ENCODE measurements at regions not wholly inside any gene's neighbourhood (a gene's known extent, or its start where the extent isn't known, plus 50 kb on each side); places are given as distances from the start of the nearest gene placed in this dataset.

DNA sequence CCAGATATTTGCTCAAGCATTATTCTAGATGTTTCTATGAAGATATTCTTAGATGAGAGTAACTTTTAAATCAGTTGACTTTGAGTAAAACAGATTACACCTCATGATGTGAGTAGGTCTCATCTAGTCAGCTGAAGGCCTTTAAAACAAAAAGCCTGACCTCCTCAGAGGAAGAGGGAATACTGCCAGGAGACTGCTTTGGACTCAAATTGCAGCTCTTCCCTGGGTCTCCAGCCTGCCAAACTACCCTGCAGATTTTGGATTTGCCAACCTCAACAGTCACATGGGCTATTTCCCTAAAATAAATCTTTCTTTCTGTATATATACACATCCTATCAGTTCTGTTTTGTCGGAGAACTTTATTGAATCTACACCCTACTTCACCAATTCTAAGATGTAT, 182.5 kb upstream of the TENT5A start:
- no peak overlapping the region for H4K91ac ChIP-seq (replicated peaks; ENCODE audit: insufficient read length, low read length)
- no peak for TF ChIP-seq NRF1 (IDR thresholded peaks at IDR 0.05; ENCODE audit: low read depth, low read length)
- H3K14ac ChIP-seq (ENCODE audit: insufficient read length) = no peak overlapping the region
- H3K27me3 ChIP-seq (replicated peaks in 1 of 4; ENCODE audit: control insufficient read depth in 3 of 4, extremely low read depth in 1 of 4, insufficient read depth in 3 of 4, low read length in 3 of 4) = peaks cover 0 to 1% (median 0%) of the 10 kb centered on the region in 4 experiments; a peak in 1 of 7 replicates
- H3K4me3 ChIP-seq (ENCODE audit: extremely low read depth in 1 of 4, insufficient read depth in 2 of 4, low read depth in 3 of 4, low read length in 4 of 4) = no peak overlapping the region
- no peaks in the 10 kb centered on the region for H4K20me1 ChIP-seq (replicated peaks in 1 of 2; ENCODE audit: control insufficient read depth in 1 of 2, insufficient read depth in 2 of 2, low read length in 2 of 2)
- H3K23me2 ChIP-seq (ENCODE audit: low read depth, low read length) = no peaks in the 10 kb centered on the region
- no peak overlapping the region for H2AFZ ChIP-seq (ENCODE audit: low read length)
- H2BK12ac ChIP-seq (ENCODE audit: low read depth, low read length) = no peak overlapping the region
- no peak overlapping the region for H2BK20ac ChIP-seq (ENCODE audit: low read length)
- ChIA-PET POLR2A (ENCODE audit: partially characterized antibody) (no interaction called here), CTCF (ENCODE audit: partially characterized antibody) (no interaction called here)
- no peak overlapping the region for H3K4ac ChIP-seq (replicated peaks; ENCODE audit: insufficient read length, low read depth, low read length)
- H3K27ac ChIP-seq (ENCODE audit: low read depth, low read length) = no peak overlapping the region
- H2BK120ac ChIP-seq (replicated peaks; ENCODE audit: low read depth, low read length) = no peak overlapping the region
- H2BK5ac ChIP-seq (ENCODE audit: low read depth, low read length) = no peak overlapping the region
- DNase-seq (ENCODE audit: low read depth in 1 of 2, low spot score in 2 of 2) (no peak), FAIRE-seq (no peak)
- no peak overlapping the region for H2BK15ac ChIP-seq (ENCODE audit: low read length)
- no peak overlapping the region for H3K4me2 ChIP-seq (ENCODE audit: insufficient read depth in 1 of 2, low read depth in 2 of 2, low read length in 2 of 2)
- no peak overlapping the region for H4K8ac ChIP-seq (ENCODE audit: extremely low read depth, insufficient read depth, low read length)
- WGBS, 2 experiments (ENCODE audit: extremely low coverage in 1 of 2, insufficient coverage in 1 of 2, insufficient read length in 1 of 2, insufficient replicate concordance in 2 of 2, low coverage in 1 of 2, low lambda C conversion rate in 2 of 2, missing lambda C conversion rate in 1 of 2) = 63% methylated on average over 1 of the region's 1 CpG; no CpG with 5 or more reads in 1 of the 2 experiments
- no peaks in the 10 kb centered on the region for H3K79me2 ChIP-seq (ENCODE audit: control insufficient read depth in 1 of 2, insufficient read depth in 2 of 2, low read length in 2 of 2)
- H3K9ac ChIP-seq (replicated peaks in 1 of 4; ENCODE audit: extremely low read depth in 1 of 4, low read depth in 3 of 4, low read length in 3 of 4) = no peak overlapping the region
- no peaks in the 10 kb centered on the region for H3K79me1 ChIP-seq (ENCODE audit: low read depth, low read length)
- H2AK5ac ChIP-seq (ENCODE audit: low read depth, low read length) = no peak overlapping the region
- H4K5ac ChIP-seq (ENCODE audit: insufficient read length, low read depth, low read length) = no peak overlapping the region
- H3K4me1 ChIP-seq (replicated peaks in 1 of 4; ENCODE audit: control insufficient read depth in 3 of 4, insufficient read depth in 4 of 4, low read length in 3 of 4) = no peaks in the 10 kb centered on the region
- H3K56ac ChIP-seq (replicated peaks; ENCODE audit: insufficient read length, low read depth, low read length) = no peak overlapping the region
- H3K9me3 ChIP-seq (ENCODE audit: insufficient read depth in 2 of 2, low read depth in 1 of 2, low read length in 1 of 2) = no peaks in the 10 kb centered on the region
- no peak overlapping the region for H3K18ac ChIP-seq (ENCODE audit: extremely low read depth, low read length)
- H3K23ac ChIP-seq (ENCODE audit: insufficient read length) = no peak overlapping the region
- H3K36me3 ChIP-seq (ENCODE audit: control insufficient read depth in 2 of 4, insufficient read depth in 4 of 4, low read length in 3 of 4) = no peaks in the 10 kb centered on the region

Measured in H1 (cell line).